ENCODE measurements at regions not wholly inside any gene's neighbourhood (a gene's known extent, or its start where the extent isn't known, plus 50 kb on each side); places are given as distances from the start of the nearest gene placed in this dataset.

- no peak overlapping the region for H3K4me3 ChIP-seq (ENCODE audit: low read depth, low read length)
- TF ChIP-seq CTCF (IDR thresholded peaks at IDR 0.05; ENCODE audit: low read depth, low read length) = no peak
- no peak for TF ChIP-seq MYC (IDR thresholded peaks at IDR 0.05; ENCODE audit: low read depth, low read length)
- no peak for TF ChIP-seq POLR2A (IDR thresholded peaks at IDR 0.05; ENCODE audit: extremely low read depth, insufficient read length)
- TF ChIP-seq, protein P1, sequence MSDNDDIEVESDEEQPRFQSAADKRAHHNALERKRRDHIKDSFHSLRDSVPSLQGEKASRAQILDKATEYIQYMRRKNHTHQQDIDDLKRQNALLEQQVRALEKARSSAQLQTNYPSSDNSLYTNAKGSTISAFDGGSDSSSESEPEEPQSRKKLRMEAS (IDR thresholded peaks at IDR 0.05; ENCODE audit: low read depth, low read length) = no peak
- DNase-seq (ENCODE audit: low read depth) = no peak
Observed at GRCh38 chr9:81480828-81481604, 208.3 kb downstream of the TLE1 start.

DNA sequence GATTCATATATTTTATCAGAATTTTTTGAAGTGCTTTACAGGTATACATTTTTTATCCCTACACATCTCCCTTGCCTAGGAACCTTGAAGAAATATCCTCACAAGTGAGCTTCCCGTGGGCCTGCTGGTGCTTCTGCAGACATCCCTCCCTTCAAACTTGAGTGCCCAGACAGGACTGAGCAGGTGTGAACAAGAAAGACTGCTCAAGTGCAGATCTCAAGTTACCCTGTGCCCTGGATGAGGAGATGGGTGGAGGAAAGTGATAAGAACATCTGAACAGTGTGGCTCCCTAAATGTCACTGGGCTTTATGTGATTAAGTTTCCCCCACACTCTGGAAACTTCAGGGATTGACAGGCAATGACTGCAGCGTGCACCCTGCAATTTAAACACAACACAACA lies 209.8 kb downstream of the TLE1 start:
- TF ChIP-seq, protein P1 (IDR thresholded peaks at IDR 0.05; ENCODE audit: low read depth, low read length) = no peak
- TF ChIP-seq CTCF (IDR thresholded peaks at IDR 0.05; ENCODE audit: low read depth, low read length) (no peak), POLR2A (IDR thresholded peaks at IDR 0.05; ENCODE audit: extremely low read depth, insufficient read length) (no peak), MYC (IDR thresholded peaks at IDR 0.05; ENCODE audit: low read depth, low read length) (no peak)
- no peak overlapping the region for H3K4me3 ChIP-seq (ENCODE audit: low read depth, low read length)
- DNase-seq (ENCODE audit: low read depth) = no peak

DNA sequence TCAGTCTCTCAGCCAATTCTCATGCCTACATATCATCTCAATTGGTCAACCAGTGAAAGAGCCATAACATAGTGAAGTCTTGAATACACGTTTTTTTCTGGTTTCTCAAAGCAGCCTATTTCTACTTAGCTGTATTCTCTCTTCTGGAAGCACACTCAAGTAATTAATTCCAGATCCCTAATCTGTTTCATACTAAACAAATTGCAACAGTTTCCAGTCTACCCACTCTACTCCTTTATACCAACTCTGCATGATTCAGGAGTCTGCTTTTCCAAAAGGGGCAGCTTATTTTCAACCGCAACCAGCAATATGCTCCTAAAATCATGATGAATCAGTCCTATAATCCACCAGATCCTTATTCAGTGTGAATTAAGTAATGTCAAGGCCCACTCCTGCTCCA lies 211.7 kb downstream of the TLE1 start:
- no peak overlapping the region for H3K4me3 ChIP-seq (ENCODE audit: low read depth, low read length)
- DNase-seq (ENCODE audit: low read depth) = no peak
- TF ChIP-seq, protein P1 (IDR thresholded peaks at IDR 0.05; ENCODE audit: low read depth, low read length) = no peak
- TF ChIP-seq MYC (IDR thresholded peaks at IDR 0.05; ENCODE audit: low read depth, low read length) (no peak), CTCF (IDR thresholded peaks at IDR 0.05; ENCODE audit: low read depth, low read length) (no peak), POLR2A (IDR thresholded peaks at IDR 0.05; ENCODE audit: extremely low read depth, insufficient read length) (no peak)

GRCh38 chr9:81476813-81477490 lies 212.4 kb downstream of the TLE1 start:
- no peak overlapping the region for H3K4me3 ChIP-seq (ENCODE audit: low read depth, low read length)
- DNase-seq (ENCODE audit: low read depth) = no peak
- TF ChIP-seq POLR2A (IDR thresholded peaks at IDR 0.05; ENCODE audit: extremely low read depth, insufficient read length) (no peak), MYC (IDR thresholded peaks at IDR 0.05; ENCODE audit: low read depth, low read length) (no peak), CTCF (IDR thresholded peaks at IDR 0.05; ENCODE audit: low read depth, low read length) (no peak)
- TF ChIP-seq, protein P1 (IDR thresholded peaks at IDR 0.05; ENCODE audit: low read depth, low read length) = no peak

- TF ChIP-seq POLR2A (IDR thresholded peaks at IDR 0.05; ENCODE audit: extremely low read depth, insufficient read length) = no peak
- TF ChIP-seq, protein P1 (IDR thresholded peaks at IDR 0.05; ENCODE audit: low read depth, low read length) = no peak
- no peak for TF ChIP-seq CTCF (IDR thresholded peaks at IDR 0.05; ENCODE audit: low read depth, low read length)
- no peak for TF ChIP-seq MYC (IDR thresholded peaks at IDR 0.05; ENCODE audit: low read depth, low read length)
- no peak for DNase-seq (ENCODE audit: low read depth)
- no peak overlapping the region for H3K4me3 ChIP-seq (ENCODE audit: low read depth, low read length)
Observed at GRCh38 chr9:81474792-81475191, 214.6 kb downstream of the TLE1 start.
